HCT116 (cell line): ENCODE measurements at regions not wholly inside any gene's neighbourhood (a gene's known extent, or its start where the extent isn't known, plus 50 kb on each side); places are given as distances from the start of the nearest gene placed in this dataset.

ENCODE experiments used
- CTCF ChIP-seq, 3 experiments: fragments of 200-600 bp in 1 of 3; sonication (generic) in 1 of 3; IDR thresholded peaks in 2 of 3; conservative IDR thresholded peaks in 1 of 3; 2 replicates each; pipeline ENCODE4 v1.5.1; 2012 to 2017; ENCODE audit warnings: low read depth in 2 of 3, low read length in 2 of 3, antibody characterized with exemption in 1 of 3, borderline replicate concordance in 1 of 3, control low read depth in 1 of 3, mild to moderate bottlenecking in 1 of 3, mixed read lengths in 1 of 3, mixed run types in 1 of 3, moderate library complexity in 1 of 3; ENCODE audit not compliant: insufficient read depth in 1 of 3
- EZH2 ChIP-seq: fragments of 200-600 bp; sonication (generic); IDR thresholded peaks from 2 replicates; pipeline ENCODE4 v1.6.1; 2017; ENCODE audit warnings: antibody characterized with exemption, mixed run types
- FOSL1 ChIP-seq: IDR thresholded peaks from 2 replicates; pipeline ENCODE4 v1.6.1; 2012; ENCODE audit warnings: low read depth
- POLR2AphosphoS5 ChIP-seq: IDR thresholded peaks from 2 replicates; pipeline ENCODE4 v1.6.1; 2011; ENCODE audit warnings: mild to moderate bottlenecking, low read depth, low read length, moderate library complexity
- REST ChIP-seq: IDR thresholded peaks from 2 replicates; pipeline ENCODE4 v1.6.1; 2012; ENCODE audit warnings: low read depth
- SIN3A ChIP-seq: IDR thresholded peaks from 2 replicates; pipeline ENCODE4 v1.6.1; 2012; ENCODE audit warnings: low read depth
- TCF7L2 ChIP-seq: IDR thresholded peaks from 2 replicates; pipeline ENCODE4 v1.7.0; 2011; ENCODE audit warnings: borderline replicate concordance, inconsistent platforms; ENCODE audit not compliant: insufficient read depth, insufficient read length; ENCODE audit errors: extremely low read depth
- ZNF274 ChIP-seq: fragments of 200-500 bp; sonication (Bioruptor generic); IDR thresholded peaks from 2 replicates; pipeline ENCODE4 v1.6.1; 2014; ENCODE audit warnings: mild to moderate bottlenecking, low read depth, low read length, inconsistent platforms

DNA sequence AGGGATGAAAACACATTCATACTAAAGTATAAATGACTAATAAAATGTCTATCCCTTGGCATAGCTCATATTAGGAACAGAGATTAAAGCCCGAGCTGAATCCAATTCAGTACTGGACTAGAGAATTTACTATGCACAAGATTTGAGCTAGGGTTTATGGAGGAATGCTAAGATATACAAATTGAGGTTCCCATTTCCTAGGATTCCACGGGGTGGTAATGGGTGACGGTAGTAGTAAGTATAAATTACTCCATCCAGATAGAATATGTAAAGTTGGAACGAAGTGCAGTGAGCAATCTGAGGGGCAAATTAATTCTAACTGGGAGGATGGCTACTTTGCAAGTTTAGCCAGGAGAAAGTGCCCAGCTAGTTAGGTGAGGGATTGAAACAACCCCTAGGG, 156.5 kb downstream of the GAS1 start:
- TF ChIP-seq REST (no peak), POLR2AphosphoS5 (no peak), ZNF274 (no peak), TCF7L2 (no peak), SIN3A (no peak), CTCF (IDR thresholded peaks at IDR 0.05 in 2 of 3, conservative IDR thresholded peaks at IDR 0.05 in 1 of 3; ENCODE audit: borderline replicate concordance in 1 of 3, insufficient read depth in 1 of 3, low read depth in 2 of 3, low read length in 2 of 3) (no peak), FOSL1 (no peak), EZH2 (no peak)
